Embryonic facial prominence (tissue), 1 donor: ENCODE measurements at regions not wholly inside any gene's neighbourhood (a gene's known extent, or its start where the extent isn't known, plus 50 kb on each side); places are given as distances from the start of the nearest gene placed in this dataset.
"Not testable (repeated sequence)": the region's sequence is repeated elsewhere in the genome, so short reads cannot be mapped to it uniquely, and the experiment has no call there.

Experiments
- DNase-seq: peaks from one replicate; pipeline ENCODE4 v3.0.0-alpha.2; 2016; ENCODE audit errors: extremely low spot score

GRCh38 chr2:64795024-64795592 lies 141.4 kb upstream of the SERTAD2 start:
- DNase-seq, result no peak

GRCh38 chr2:64796926-64797325 lies 143.2 kb upstream of the SERTAD2 start:
- DNase-seq, result no peak

GRCh38 chr2:64797881-64798575 lies 144.3 kb upstream of the SERTAD2 start:
- DNase-seq, result no peak

- no peak for DNase-seq
Observed at GRCh38 chr2:64799592-64800252, 146.0 kb upstream of the SERTAD2 start.

GRCh38 chr2:64803776-64804175 lies 150.1 kb upstream of the SERTAD2 start:
- no peak for DNase-seq

- no peak for DNase-seq
Observed at GRCh38 chr2:64804651-64805050, 150.9 kb upstream of the SERTAD2 start.

- no peak for DNase-seq
Observed at GRCh38 chr2:64807417-64807816, 153.7 kb upstream of the SERTAD2 start.

- no peak for DNase-seq
Observed at GRCh38 chr2:64808092-64808491, 154.4 kb upstream of the SERTAD2 start.

- DNase-seq, result no peak
Observed at GRCh38 chr2:64808754-64809153, 155.0 kb upstream of the SERTAD2 start.

GRCh38 chr2:64809216-64809615 lies 155.5 kb upstream of the SERTAD2 start:
- no peak for DNase-seq

GRCh38 chr2:64812285-64812684 lies 158.6 kb upstream of the SERTAD2 start:
- no peak for DNase-seq

GRCh38 chr2:64814007-64814406 lies 160.3 kb upstream of the SERTAD2 start:
- DNase-seq, result no peak

- not testable (repeated sequence) for DNase-seq
Observed at GRCh38 chr2:64816526-64816925, 162.8 kb upstream of the SERTAD2 start.

GRCh38 chr2:64817453-64817852 lies 163.7 kb upstream of the SERTAD2 start:
- DNase-seq, result no peak

GRCh38 chr2:64818664-64819060 lies 164.9 kb upstream of the SERTAD2 start:
- DNase-seq, result no peak

GRCh38 chr2:64819361-64819760 lies 165.6 kb upstream of the SERTAD2 start:
- DNase-seq, result no peak

GRCh38 chr2:64819774-64820688 lies 166.3 kb upstream of the SERTAD2 start:
- DNase-seq, result no peak

- DNase-seq, result no peak
Observed at GRCh38 chr2:64820901-64821300, 167.2 kb upstream of the SERTAD2 start.

GRCh38 chr2:64823794-64824193 lies 165.4 kb upstream of the SLC1A4 start:
- DNase-seq, result no peak

- no peak for DNase-seq
Observed at GRCh38 chr2:64825831-64826491, 163.2 kb upstream of the SLC1A4 start.

- DNase-seq, result no peak
Observed at GRCh38 chr2:64826703-64827102, 162.5 kb upstream of the SLC1A4 start.

- no peak for DNase-seq
Observed at GRCh38 chr2:64828261-64828660, 160.9 kb upstream of the SLC1A4 start.
